Sigmoid colon (tissue), 6 donors: ENCODE measurements at regions not wholly inside any gene's neighbourhood (a gene's known extent, or its start where the extent isn't known, plus 50 kb on each side); places are given as distances from the start of the nearest gene placed in this dataset.

Source experiments
- DNase-seq: peaks from one replicate; pipeline ENCODE4 v3.0.0-alpha.2; 2019
- H3K27ac ChIP-seq, 4 donors: fragments of 200-600 bp; sonication (generic); one replicate each; pipeline ENCODE4 v1.5.1; 2016 to 2019; ENCODE audit warnings: mild to moderate bottlenecking in 1 of 4
- H3K27me3 ChIP-seq, 3 donors: fragments of 200-600 bp; sonication (generic); one replicate each; pipeline ENCODE4 v1.5.1; 2019; ENCODE audit warnings: mild to moderate bottlenecking in 1 of 3
- H3K36me3 ChIP-seq, 4 donors: fragments of 200-600 bp; sonication (generic); one replicate each; pipeline ENCODE4 v1.5.1; 2016 to 2019
- H3K4me1 ChIP-seq, 4 donors: fragments of 200-600 bp; sonication (generic); one replicate each; pipeline ENCODE4 v1.5.1; 2017 to 2019
- H3K4me3 ChIP-seq, 4 donors: fragments of 200-600 bp; sonication (generic); one replicate each; pipeline ENCODE4 v1.5.1; 2017 to 2019; ENCODE audit warnings: mild to moderate bottlenecking in 2 of 4, moderate library complexity in 1 of 4
- H3K9me3 ChIP-seq, 4 donors: fragments of 200-600 bp in 3 of 4; sonication (generic) in 3 of 4; one replicate each; pipeline versions ENCODE4 v1.5.1 to v1.6.1; 2013 to 2019
- CTCF ChIP-seq, 4 experiments: fragments of 450-650 bp in 3 of 4; fragments of 200-600 bp in 1 of 4; IDR thresholded peaks; one replicate each; pipeline ENCODE4 v1.5.1; 2016 to 2019; ENCODE audit warnings: antibody characterized with exemption in 4 of 4, mild to moderate bottlenecking in 3 of 4, moderate library complexity in 2 of 4
- EP300 ChIP-seq, 4 donors: sonication (generic); formaldehyde crosslinking; IDR thresholded peaks; one replicate each; pipeline ENCODE4 v1.6.1; 2017; ENCODE audit warnings: antibody characterized with exemption in 4 of 4
- POLR2A ChIP-seq, 2 donors: fragments of 450-650 bp; IDR thresholded peaks; one replicate each; pipeline ENCODE4 v1.6.1; 2016; ENCODE audit warnings: antibody characterized with exemption in 2 of 2, mild to moderate bottlenecking in 2 of 2, moderate library complexity in 2 of 2
- POLR2AphosphoS5 ChIP-seq, 4 donors: sonication (generic); formaldehyde crosslinking; IDR thresholded peaks; one replicate each; pipeline ENCODE4 v1.6.1; 2017; ENCODE audit warnings: antibody characterized with exemption in 4 of 4
- WGBS, 2 donors: extraction: QIAGEN DNeasy Blood & Tissue Kit; methylation state at CpG; one replicate each; pipeline ENCODE4 v1.1.7; 2013; 5-methylcytosine and 5-hydroxymethylcytosine counted together
- intact Hi-C: fragments of 100-400 bp; cut with DNase I; formaldehyde crosslinking; loops from one replicate; pipeline ENCODE4 v1.15.1; 2023
- donor health status: healthy with polysubstance abuse.
- donor health status: healthy.

- intact Hi-C loops, result no loop called here
- 0% methylated on average over 1 of the region's 1 CpG for WGBS, 2 donors
- Histone ChIP-seq H3K36me3 (no peaks in the 10 kb centered on the region), H3K4me1 (no peaks in the 10 kb centered on the region), H3K27ac (no peak overlapping the region), H3K9me3 (no peaks in the 10 kb centered on the region), H3K27me3 (no peaks in the 10 kb centered on the region), H3K4me3 (no peak overlapping the region)
- DNase-seq, result no peak
- TF ChIP-seq POLR2AphosphoS5 (IDR thresholded peaks at IDR 0.05) (no peak), CTCF (IDR thresholded peaks at IDR 0.05) (no peak), EP300 (IDR thresholded peaks at IDR 0.05) (no peak), POLR2A (IDR thresholded peaks at IDR 0.05) (no peak)
These were observed 304.8 kb downstream of the USP25 start for GRCh38 chr21:16034446-16035190.

GRCh38 chr21:16037421-16037955, 307.7 kb downstream of the USP25 start:
- no peak overlapping the region for H3K27ac ChIP-seq
- H3K9me3 ChIP-seq, result no peaks in the 10 kb centered on the region
- H3K4me3 ChIP-seq, result no peak overlapping the region
- WGBS, 2 donors, result 45 to 47% methylated on average over 5 of the region's 5 CpGs
- no peaks in the 10 kb centered on the region for H3K4me1 ChIP-seq
- H3K36me3 ChIP-seq, result no peaks in the 10 kb centered on the region
- no peak for DNase-seq
- no peak for TF ChIP-seq EP300 (IDR thresholded peaks at IDR 0.05)
- no peak for TF ChIP-seq CTCF (IDR thresholded peaks at IDR 0.05)
- no peak for TF ChIP-seq POLR2AphosphoS5 (IDR thresholded peaks at IDR 0.05)
- TF ChIP-seq POLR2A (IDR thresholded peaks at IDR 0.05), result no peak
- intact Hi-C loops, result no loop called here
- no peaks in the 10 kb centered on the region for H3K27me3 ChIP-seq

DNA sequence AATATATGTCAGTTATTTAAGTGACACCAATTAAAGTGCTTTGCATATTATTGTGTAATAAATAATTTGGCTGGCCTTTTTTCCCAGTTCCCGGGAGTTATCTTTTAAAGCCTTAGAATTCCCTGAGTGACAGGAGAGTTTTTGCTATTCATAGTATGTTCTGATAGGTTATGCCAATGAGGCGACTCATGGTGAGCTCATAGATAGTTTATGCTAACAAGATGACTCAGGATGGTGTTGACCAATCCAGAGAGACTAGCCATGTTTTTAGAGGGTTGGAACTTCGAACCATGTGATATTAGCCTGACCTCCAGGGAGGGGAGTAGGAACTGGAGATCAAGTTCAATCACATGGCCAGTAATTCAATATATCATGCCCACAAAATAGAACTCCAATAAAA, 310.8 kb downstream of the USP25 start:
- TF ChIP-seq POLR2AphosphoS5 (IDR thresholded peaks at IDR 0.05) (no peak), EP300 (IDR thresholded peaks at IDR 0.05) (no peak), POLR2A (IDR thresholded peaks at IDR 0.05) (no peak), CTCF (IDR thresholded peaks at IDR 0.05) (no peak)
- no peaks in the 10 kb centered on the region for H3K27me3 ChIP-seq
- no peak for DNase-seq
- H3K36me3 ChIP-seq, result no peaks in the 10 kb centered on the region
- no peaks in the 10 kb centered on the region for H3K4me1 ChIP-seq
- H3K27ac ChIP-seq, result no peak overlapping the region
- H3K9me3 ChIP-seq, result no peaks in the 10 kb centered on the region
- intact Hi-C loops, result no loop called here
- H3K4me3 ChIP-seq, result no peak overlapping the region
- 72 to 92% methylated on average over 3 of the region's 3 CpGs for WGBS, 2 donors

GRCh38 chr21:16044676-16045075, 314.9 kb downstream of the USP25 start:
- TF ChIP-seq POLR2AphosphoS5 (IDR thresholded peaks at IDR 0.05), result no peak
- no peak for TF ChIP-seq CTCF (IDR thresholded peaks at IDR 0.05)
- no peak for TF ChIP-seq EP300 (IDR thresholded peaks at IDR 0.05)
- TF ChIP-seq POLR2A (IDR thresholded peaks at IDR 0.05), result no peak
- intact Hi-C loops, result no loop called here
- no peak overlapping the region for H3K27ac ChIP-seq
- no peak for DNase-seq
- no peaks in the 10 kb centered on the region for H3K4me1 ChIP-seq
- no peaks in the 10 kb centered on the region for H3K9me3 ChIP-seq
- H3K27me3 ChIP-seq, result no peaks in the 10 kb centered on the region
- H3K36me3 ChIP-seq, result no peaks in the 10 kb centered on the region
- H3K4me3 ChIP-seq, result no peak overlapping the region
